ENCODE measurements at regions not wholly inside any gene's neighbourhood (a gene's known extent, or its start where the extent isn't known, plus 50 kb on each side); places are given as distances from the start of the nearest gene placed in this dataset.

DNA sequence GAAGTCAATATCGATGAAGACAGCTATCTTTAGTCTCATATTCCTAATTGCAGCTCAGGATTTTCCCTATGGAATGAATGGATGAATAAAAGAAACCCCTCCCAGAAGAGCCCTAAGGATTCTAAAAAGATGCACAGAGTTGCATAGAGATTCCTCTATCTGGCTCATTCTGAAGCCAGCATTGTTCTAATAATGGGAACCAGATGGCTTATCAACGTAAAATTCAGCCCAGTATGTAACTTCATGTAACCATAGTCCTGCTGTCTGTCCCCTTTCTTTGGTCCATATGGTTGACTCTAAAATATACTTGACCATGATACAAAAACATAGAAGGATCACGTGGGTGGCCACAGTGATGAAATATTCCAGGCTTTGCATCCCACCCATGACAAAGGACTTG, 508.6 kb downstream of the RASEF start:
- DNase-seq (no peak), ATAC-seq (no peak)
- Histone ChIP-seq H3K27ac (ENCODE audit: low read length) (no peak overlapping the region), H3K4me1 (ENCODE audit: insufficient read depth, low read length) (peaks cover 8% of the 10 kb centered on the region), H3K4me2 (ENCODE audit: low read length) (no peak overlapping the region), H3K27me3 (ENCODE audit: low read length) (no peaks in the 10 kb centered on the region), H3K79me2 (ENCODE audit: low read length) (no peaks in the 10 kb centered on the region), H3F3A (ENCODE audit: low read length, unreplicated experiment) (no peaks in the 10 kb centered on the region), H3K36me3 (ENCODE audit: low read depth, low read length) (no peaks in the 10 kb centered on the region), H3K9me3 (ENCODE audit: low read length) (no peaks in the 10 kb centered on the region), H3K4me3 (ENCODE audit: low read length) (no peak overlapping the region), H2AFZ (ENCODE audit: low read length) (no peak overlapping the region), H3K9me2 (replicated peaks; ENCODE audit: low read length) (no peaks in the 10 kb centered on the region), H4K20me1 (ENCODE audit: low read length) (no peaks in the 10 kb centered on the region), H3K9ac (ENCODE audit: low read length) (no peak overlapping the region)
- intact Hi-C loops (cut with micrococcal nuclease) = no loop called here
- BruUV-seq (replicated peaks) = no TSS peak
- TF ChIP-seq EZH2phosphoT487 (IDR thresholded peaks at IDR 0.05; ENCODE audit: borderline replicate concordance, low read length) = no peak
- TF ChIP-seq, protein P1, sequence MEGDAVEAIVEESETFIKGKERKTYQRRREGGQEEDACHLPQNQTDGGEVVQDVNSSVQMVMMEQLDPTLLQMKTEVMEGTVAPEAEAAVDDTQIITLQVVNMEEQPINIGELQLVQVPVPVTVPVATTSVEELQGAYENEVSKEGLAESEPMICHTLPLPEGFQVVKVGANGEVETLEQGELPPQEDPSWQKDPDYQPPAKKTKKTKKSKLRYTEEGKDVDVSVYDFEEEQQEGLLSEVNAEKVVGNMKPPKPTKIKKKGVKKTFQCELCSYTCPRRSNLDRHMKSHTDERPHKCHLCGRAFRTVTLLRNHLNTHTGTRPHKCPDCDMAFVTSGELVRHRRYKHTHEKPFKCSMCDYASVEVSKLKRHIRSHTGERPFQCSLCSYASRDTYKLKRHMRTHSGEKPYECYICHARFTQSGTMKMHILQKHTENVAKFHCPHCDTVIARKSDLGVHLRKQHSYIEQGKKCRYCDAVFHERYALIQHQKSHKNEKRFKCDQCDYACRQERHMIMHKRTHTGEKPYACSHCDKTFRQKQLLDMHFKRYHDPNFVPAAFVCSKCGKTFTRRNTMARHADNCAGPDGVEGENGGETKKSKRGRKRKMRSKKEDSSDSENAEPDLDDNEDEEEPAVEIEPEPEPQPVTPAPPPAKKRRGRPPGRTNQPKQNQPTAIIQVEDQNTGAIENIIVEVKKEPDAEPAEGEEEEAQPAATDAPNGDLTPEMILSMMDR (conservative IDR thresholded peaks at IDR 0.05; ENCODE audit: low read depth, low read length) = no peak
- TF ChIP-seq EZH2 (IDR thresholded peaks at IDR 0.05; ENCODE audit: low read length, unreplicated experiment) = no peak
- POLR2A ChIA-PET (ENCODE audit: unreplicated experiment) = no interaction called here
- CTCF ChIA-PET = no interaction called here

DNA sequence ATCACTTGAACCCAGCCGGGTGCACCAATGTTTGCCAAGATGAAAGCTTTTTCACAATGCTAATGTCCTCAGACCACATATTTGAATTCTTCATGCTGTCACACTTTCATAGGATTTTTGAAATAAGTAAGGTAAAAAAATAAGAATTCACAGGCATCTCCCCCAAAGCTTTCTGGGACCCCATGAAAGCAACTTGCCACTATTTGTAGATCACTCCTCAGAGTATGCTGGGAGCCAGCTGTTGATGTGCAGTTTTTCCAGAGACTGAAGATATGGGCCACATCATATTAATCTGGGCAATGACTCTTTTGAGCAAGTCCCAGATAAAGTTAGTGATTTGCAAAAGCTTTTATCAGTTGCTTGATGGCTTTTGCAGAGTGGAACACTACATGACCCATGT, 507.9 kb downstream of the RASEF start:
- no peak overlapping the region for H2AFZ ChIP-seq (ENCODE audit: low read length)
- no peak overlapping the region for H3K9ac ChIP-seq (ENCODE audit: low read length)
- no peaks in the 10 kb centered on the region for H3K9me3 ChIP-seq (ENCODE audit: low read length)
- POLR2A ChIA-PET (ENCODE audit: unreplicated experiment) = no interaction called here
- CTCF ChIA-PET = no interaction called here
- no TSS peak for BruUV-seq (replicated peaks)
- H3K4me2 ChIP-seq (ENCODE audit: low read length) = no peak overlapping the region
- H3K36me3 ChIP-seq (ENCODE audit: low read depth, low read length) = no peaks in the 10 kb centered on the region
- intact Hi-C loops (cut with micrococcal nuclease) = no loop called here
- no peak for ATAC-seq
- H3K4me3 ChIP-seq (ENCODE audit: low read length) = no peak overlapping the region
- no peaks in the 10 kb centered on the region for H3K9me2 ChIP-seq (replicated peaks; ENCODE audit: low read length)
- H3K27me3 ChIP-seq (ENCODE audit: low read length) = no peaks in the 10 kb centered on the region
- TF ChIP-seq EZH2phosphoT487 (IDR thresholded peaks at IDR 0.05; ENCODE audit: borderline replicate concordance, low read length) (no peak), EZH2 (IDR thresholded peaks at IDR 0.05; ENCODE audit: low read length, unreplicated experiment) (no peak)
- TF ChIP-seq, protein P1 (conservative IDR thresholded peaks at IDR 0.05; ENCODE audit: low read depth, low read length) = no peak
- no peaks in the 10 kb centered on the region for H4K20me1 ChIP-seq (ENCODE audit: low read length)
- no peaks in the 10 kb centered on the region for H3K79me2 ChIP-seq (ENCODE audit: low read length)
- H3K4me1 ChIP-seq (ENCODE audit: insufficient read depth, low read length) = peaks cover 8% of the 10 kb centered on the region
- DNase-seq = no peak
- no peaks in the 10 kb centered on the region for H3F3A ChIP-seq (ENCODE audit: low read length, unreplicated experiment)
- H3K27ac ChIP-seq (ENCODE audit: low read length) = no peak overlapping the region

DNA sequence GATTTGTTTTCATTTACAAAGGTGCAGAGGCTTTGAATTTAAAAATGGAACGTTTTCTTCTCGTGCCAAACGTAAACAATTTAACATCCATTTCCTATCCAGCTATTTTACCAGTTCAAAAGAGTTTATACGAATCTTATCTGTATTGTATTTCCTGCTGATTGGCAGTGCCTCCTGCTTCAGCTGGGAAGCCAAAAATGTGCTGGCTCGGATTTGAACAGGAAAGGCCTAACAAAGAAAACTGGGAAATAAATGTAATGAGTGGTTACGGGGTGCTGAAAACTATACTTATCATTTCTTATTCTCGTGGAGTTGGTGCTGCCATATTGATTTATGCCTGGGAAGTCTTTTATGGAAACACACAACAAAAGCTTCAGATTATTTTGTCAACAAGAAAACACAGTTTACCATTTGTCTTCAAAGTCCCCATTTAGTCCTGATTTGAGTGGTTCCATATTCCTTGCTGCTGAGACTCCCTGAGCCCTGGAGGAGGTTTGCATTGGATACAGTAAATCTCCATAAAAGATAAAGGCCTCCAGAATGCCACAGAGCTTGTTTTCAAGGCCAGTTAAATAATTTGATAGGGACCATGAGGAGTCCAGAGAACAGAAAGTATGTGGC, 507.4 kb downstream of the RASEF start:
- Histone ChIP-seq H3K27me3 (ENCODE audit: low read length) (no peaks in the 10 kb centered on the region), H3K9me2 (replicated peaks; ENCODE audit: low read length) (no peaks in the 10 kb centered on the region), H3K9me3 (ENCODE audit: low read length) (no peaks in the 10 kb centered on the region), H3K4me3 (ENCODE audit: low read length) (no peak overlapping the region), H4K20me1 (ENCODE audit: low read length) (no peaks in the 10 kb centered on the region), H3K27ac (ENCODE audit: low read length) (no peak overlapping the region), H3K4me1 (ENCODE audit: insufficient read depth, low read length) (peaks cover 8% of the 10 kb centered on the region), H3K36me3 (ENCODE audit: low read depth, low read length) (no peaks in the 10 kb centered on the region), H3K9ac (ENCODE audit: low read length) (no peak overlapping the region), H3K79me2 (ENCODE audit: low read length) (no peaks in the 10 kb centered on the region), H3F3A (ENCODE audit: low read length, unreplicated experiment) (no peaks in the 10 kb centered on the region), H2AFZ (ENCODE audit: low read length) (no peak overlapping the region), H3K4me2 (ENCODE audit: low read length) (no peak overlapping the region)
- TF ChIP-seq EZH2 (IDR thresholded peaks at IDR 0.05; ENCODE audit: low read length, unreplicated experiment) (no peak), EZH2phosphoT487 (IDR thresholded peaks at IDR 0.05; ENCODE audit: borderline replicate concordance, low read length) (no peak)
- TF ChIP-seq, protein P1 (conservative IDR thresholded peaks at IDR 0.05; ENCODE audit: low read depth, low read length) = no peak
- no TSS peak for BruUV-seq (replicated peaks)
- POLR2A ChIA-PET (ENCODE audit: unreplicated experiment) = no interaction called here
- DNase-seq (no peak), ATAC-seq (no peak)
- intact Hi-C loops (cut with micrococcal nuclease) = no loop called here
- CTCF ChIA-PET = no interaction called here

Data from PC-3 (cell line).